Gastroesophageal sphincter (tissue), 3 donors: ENCODE measurements at regions not wholly inside any gene's neighbourhood (a gene's known extent, or its start where the extent isn't known, plus 50 kb on each side); places are given as distances from the start of the nearest gene placed in this dataset.

ENCODE experiments used
- CTCF ChIP-seq, 4 experiments: fragments of 200-600 bp in 2 of 4; fragments of 450-650 bp in 2 of 4; sonication (generic) in 1 of 4; IDR thresholded peaks; one replicate each; pipeline ENCODE4 v1.5.1; 2017 to 2019; ENCODE audit warnings: antibody characterized with exemption in 4 of 4, mild to moderate bottlenecking in 2 of 4, moderate library complexity in 2 of 4
- POLR2AphosphoS5 ChIP-seq: sonication (generic); formaldehyde crosslinking; IDR thresholded peaks from one replicate; pipeline ENCODE4 v1.6.1; 2017; ENCODE audit warnings: antibody characterized with exemption

DNA sequence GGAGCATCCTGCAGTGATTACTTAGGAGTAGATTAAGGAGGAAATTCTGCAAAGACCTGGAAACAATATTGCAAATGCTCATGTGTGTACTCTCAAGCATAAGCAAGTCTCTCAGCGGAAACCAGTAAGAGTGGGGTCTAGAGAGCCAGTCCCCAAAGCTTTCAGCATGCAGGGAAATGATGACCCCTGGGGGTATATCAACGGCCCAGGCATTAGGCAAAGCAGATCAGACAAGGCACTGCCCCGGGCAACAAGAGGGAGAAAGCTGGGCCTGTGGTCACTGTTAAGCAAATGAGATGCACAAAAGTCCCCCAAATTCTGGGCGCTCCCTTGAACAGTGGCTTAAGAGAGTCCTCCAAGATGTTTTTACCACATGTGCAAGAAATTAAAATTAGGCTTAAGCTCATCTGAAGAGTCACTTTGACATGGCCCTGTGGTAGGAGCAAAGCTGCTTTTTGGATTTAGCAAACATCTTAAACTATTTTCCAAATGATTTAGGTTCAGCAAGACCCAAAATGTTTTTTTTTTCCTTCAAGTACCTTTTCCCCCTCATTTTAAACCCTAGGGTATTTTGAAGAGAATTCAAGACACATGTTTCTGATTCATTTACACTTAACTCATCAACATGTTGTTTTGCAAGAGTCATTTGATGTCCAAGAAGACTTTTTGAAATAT, 457.1 kb upstream of the TBX3 start:
- TF ChIP-seq CTCF (IDR thresholded peaks at IDR 0.05), result no peak
- TF ChIP-seq POLR2AphosphoS5, result no peak
